Cardiac septum (tissue), 1 donor: ENCODE measurements at regions not wholly inside any gene's neighbourhood (a gene's known extent, or its start where the extent isn't known, plus 50 kb on each side); places are given as distances from the start of the nearest gene placed in this dataset.

Source experiments
- DNase-seq: peaks from one replicate; pipeline ENCODE4 v3.0.0-alpha.2; 2020; ENCODE audit warnings: low spot score
- intact Hi-C: fragments of 100-400 bp; cut with DNase I; formaldehyde crosslinking; loops from one replicate; pipeline ENCODE4 v1.14.0; 2022
- donor health status: DM: no; HTN: no; CAD: no.

- intact Hi-C loops, result no loop called here
- DNase-seq, result no peak
These were observed 117.2 kb upstream of the KLF7 start for GRCh38 chr2:207282916-207283315.

- DNase-seq, result no peak
- intact Hi-C loops, result no loop called here
These were observed 117.6 kb upstream of the KLF7 start for GRCh38 chr2:207283356-207283755.

- intact Hi-C loops, result no loop called here
These were observed 119.1 kb upstream of the KLF7 start for GRCh38 chr2:207284556-207285472.

GRCh38 chr2:207285473-207285815 is 119.7 kb upstream of the KLF7 start:
- intact Hi-C loops, result no loop called here
- no peak for DNase-seq

More at GRCh38 chr2:207284556-207285472, 119.1 kb upstream of the KLF7 start:
- no peak for DNase-seq

- intact Hi-C loops, result no loop called here
- no peak for DNase-seq
These were observed 120.4 kb upstream of the KLF7 start for GRCh38 chr2:207286106-207286505.

- intact Hi-C loops, result no loop called here
- no peak for DNase-seq
These were observed 122.9 kb upstream of the KLF7 start for GRCh38 chr2:207288628-207289027.

GRCh38 chr2:207289295-207290018 is 123.7 kb upstream of the KLF7 start:
- intact Hi-C loops, result no loop called here

GRCh38 chr2:207290833-207291624 is 125.3 kb upstream of the KLF7 start:
- DNase-seq, result no peak
- intact Hi-C loops, result no loop called here

More at GRCh38 chr2:207289295-207290018, 123.7 kb upstream of the KLF7 start:
- no peak for DNase-seq

GRCh38 chr2:207291625-207292252 is 126.0 kb upstream of the KLF7 start:
- intact Hi-C loops, result no loop called here

GRCh38 chr2:207296265-207296948 is 130.7 kb upstream of the KLF7 start:
- no peak for DNase-seq
- intact Hi-C loops, result no loop called here

More at GRCh38 chr2:207291625-207292252, 126.0 kb upstream of the KLF7 start:
- no peak for DNase-seq

- intact Hi-C loops, result no loop called here
- no peak for DNase-seq
These were observed 135.1 kb upstream of the KLF7 start for GRCh38 chr2:207300817-207301216.

- intact Hi-C loops, result no loop called here
- DNase-seq, result no peak
These were observed 139.0 kb upstream of the KLF7 start for GRCh38 chr2:207304761-207305160.

GRCh38 chr2:207308519-207309224 is 142.9 kb upstream of the KLF7 start:
- no peak for DNase-seq
- intact Hi-C loops, result no loop called here

- intact Hi-C loops, result no loop called here
- no peak for DNase-seq
These were observed 145.7 kb upstream of the KLF7 start for GRCh38 chr2:207311316-207312005.

- intact Hi-C loops, result no loop called here
These were observed 146.2 kb upstream of the KLF7 start for GRCh38 chr2:207312006-207312356.

GRCh38 chr2:207313947-207314346 is 148.2 kb upstream of the KLF7 start:
- no peak for DNase-seq
- intact Hi-C loops, result no loop called here

More at GRCh38 chr2:207312006-207312356, 146.2 kb upstream of the KLF7 start:
- no peak for DNase-seq

GRCh38 chr2:207315131-207315530 is 149.4 kb upstream of the KLF7 start:
- intact Hi-C loops, result no loop called here

GRCh38 chr2:207316484-207316883 is 150.7 kb upstream of the KLF7 start:
- DNase-seq, result no peak
- intact Hi-C loops, result no loop called here

More at GRCh38 chr2:207315131-207315530, 149.4 kb upstream of the KLF7 start:
- DNase-seq, result no peak
